ENCODE measurements at regions not wholly inside any gene's neighbourhood (a gene's known extent, or its start where the extent isn't known, plus 50 kb on each side); places are given as distances from the start of the nearest gene placed in this dataset.

DNA sequence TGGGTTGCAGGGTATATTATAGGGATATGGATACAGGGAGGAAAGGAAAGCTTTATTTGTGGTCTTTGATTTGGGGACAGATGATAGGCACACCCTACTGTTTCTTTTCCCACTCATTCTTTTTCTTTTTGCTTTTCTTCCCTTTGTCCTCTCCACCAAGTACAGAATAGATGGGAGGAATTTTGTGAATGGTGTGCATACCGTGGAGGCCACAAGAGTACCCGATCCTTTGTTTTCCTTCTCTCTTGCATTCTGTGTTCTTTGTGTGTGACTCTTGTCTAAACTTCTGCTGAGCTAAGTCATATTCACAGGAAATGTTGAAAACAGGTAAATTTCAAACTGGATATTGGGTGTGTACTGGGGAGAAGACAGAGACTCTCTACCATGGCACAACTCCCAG lies 321.4 kb upstream of the SLC8A1 start:
- no peak for DNase-seq (ENCODE audit: low spot score)
- Histone ChIP-seq H3K9ac (ENCODE audit: low read depth in 1 of 2, low read length in 2 of 2) (no peak overlapping the region), H3K4me1 (ENCODE audit: control insufficient read depth in 4 of 4, insufficient read depth in 4 of 4, low read length in 3 of 4) (no peaks in the 10 kb centered on the region), H3K4me3 (ENCODE audit: low read depth in 1 of 3, low read length in 3 of 3) (no peak overlapping the region), H3K27me3 (ENCODE audit: control insufficient read depth in 4 of 4, insufficient read depth in 4 of 4, low read length in 3 of 4) (no peaks in the 10 kb centered on the region), H3K9me3 (ENCODE audit: control insufficient read depth in 4 of 4, low read length in 3 of 4) (no peaks in the 10 kb centered on the region), H3K36me3 (ENCODE audit: control insufficient read depth in 4 of 4, insufficient read depth in 3 of 4, low read depth in 1 of 4, low read length in 3 of 4) (no peaks in the 10 kb centered on the region), H3K27ac (ENCODE audit: low read depth in 1 of 2, low read length in 2 of 2) (no peak overlapping the region)
- WGBS: 68% methylated on average over 2 of the region's 2 CpGs
- TF ChIP-seq, protein P1, sequence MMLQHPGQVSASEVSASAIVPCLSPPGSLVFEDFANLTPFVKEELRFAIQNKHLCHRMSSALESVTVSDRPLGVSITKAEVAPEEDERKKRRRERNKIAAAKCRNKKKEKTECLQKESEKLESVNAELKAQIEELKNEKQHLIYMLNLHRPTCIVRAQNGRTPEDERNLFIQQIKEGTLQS (IDR thresholded peaks at IDR 0.05): no peak
- no peak for TF ChIP-seq ZBTB33 (IDR thresholded peaks at IDR 0.05)
- no peak for TF ChIP-seq NR2F2 (IDR thresholded peaks at IDR 0.05)
- TF ChIP-seq CTCF (IDR thresholded peaks at IDR 0.05; ENCODE audit: low read depth, low read length, missing input control): no peak
- no peak for TF ChIP-seq RXRA (IDR thresholded peaks at IDR 0.05)
- no peak for TF ChIP-seq YY1 (IDR thresholded peaks at IDR 0.05)
- TF ChIP-seq GABPA (IDR thresholded peaks at IDR 0.05 in 1 of 2, conservative IDR thresholded peaks at IDR 0.05 in 1 of 2): no peak
- TF ChIP-seq TAF1 (conservative IDR thresholded peaks at IDR 0.05): no peak
- TF ChIP-seq HNF4A (conservative IDR thresholded peaks at IDR 0.05): no peak
- TF ChIP-seq HNF4G (IDR thresholded peaks at IDR 0.05): no peak
- TF ChIP-seq FOXA2 (IDR thresholded peaks at IDR 0.05): no peak
- no peak for TF ChIP-seq RAD21 (IDR thresholded peaks at IDR 0.05)
- TF ChIP-seq SP1 (IDR thresholded peaks at IDR 0.05): no peak
- TF ChIP-seq, protein P2, sequence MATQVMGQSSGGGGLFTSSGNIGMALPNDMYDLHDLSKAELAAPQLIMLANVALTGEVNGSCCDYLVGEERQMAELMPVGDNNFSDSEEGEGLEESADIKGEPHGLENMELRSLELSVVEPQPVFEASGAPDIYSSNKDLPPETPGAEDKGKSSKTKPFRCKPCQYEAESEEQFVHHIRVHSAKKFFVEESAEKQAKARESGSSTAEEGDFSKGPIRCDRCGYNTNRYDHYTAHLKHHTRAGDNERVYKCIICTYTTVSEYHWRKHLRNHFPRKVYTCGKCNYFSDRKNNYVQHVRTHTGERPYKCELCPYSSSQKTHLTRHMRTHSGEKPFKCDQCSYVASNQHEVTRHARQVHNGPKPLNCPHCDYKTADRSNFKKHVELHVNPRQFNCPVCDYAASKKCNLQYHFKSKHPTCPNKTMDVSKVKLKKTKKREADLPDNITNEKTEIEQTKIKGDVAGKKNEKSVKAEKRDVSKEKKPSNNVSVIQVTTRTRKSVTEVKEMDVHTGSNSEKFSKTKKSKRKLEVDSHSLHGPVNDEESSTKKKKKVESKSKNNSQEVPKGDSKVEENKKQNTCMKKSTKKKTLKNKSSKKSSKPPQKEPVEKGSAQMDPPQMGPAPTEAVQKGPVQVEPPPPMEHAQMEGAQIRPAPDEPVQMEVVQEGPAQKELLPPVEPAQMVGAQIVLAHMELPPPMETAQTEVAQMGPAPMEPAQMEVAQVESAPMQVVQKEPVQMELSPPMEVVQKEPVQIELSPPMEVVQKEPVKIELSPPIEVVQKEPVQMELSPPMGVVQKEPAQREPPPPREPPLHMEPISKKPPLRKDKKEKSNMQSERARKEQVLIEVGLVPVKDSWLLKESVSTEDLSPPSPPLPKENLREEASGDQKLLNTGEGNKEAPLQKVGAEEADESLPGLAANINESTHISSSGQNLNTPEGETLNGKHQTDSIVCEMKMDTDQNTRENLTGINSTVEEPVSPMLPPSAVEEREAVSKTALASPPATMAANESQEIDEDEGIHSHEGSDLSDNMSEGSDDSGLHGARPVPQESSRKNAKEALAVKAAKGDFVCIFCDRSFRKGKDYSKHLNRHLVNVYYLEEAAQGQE (IDR thresholded peaks at IDR 0.05): no peak
- no peak for TF ChIP-seq EGR1 (IDR thresholded peaks at IDR 0.05; ENCODE audit: low read depth in 2 of 2)
- no peak for TF ChIP-seq JUND (IDR thresholded peaks at IDR 0.05)

DNA sequence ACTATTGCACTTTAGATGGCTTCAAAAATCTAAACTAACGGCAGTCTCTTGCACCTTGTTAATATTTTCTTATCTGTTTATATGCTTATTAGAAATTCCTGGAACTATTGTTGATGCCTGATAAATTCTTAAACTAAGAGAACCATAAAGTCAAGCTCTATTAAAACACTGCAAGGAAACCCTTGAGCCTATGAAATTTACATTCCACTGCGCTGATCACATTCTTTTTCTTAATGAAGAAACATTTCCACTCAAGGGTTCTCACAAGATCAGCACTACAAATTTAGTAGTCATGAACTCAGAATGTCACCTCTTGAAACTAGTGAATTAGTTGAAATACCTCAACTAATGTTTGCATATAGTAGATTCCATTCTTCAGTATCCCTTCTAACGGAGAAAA lies 331.8 kb upstream of the SLC8A1 start:
- Histone ChIP-seq H3K9ac (ENCODE audit: low read depth in 1 of 2, low read length in 2 of 2) (no peak overlapping the region), H3K4me3 (ENCODE audit: low read depth in 1 of 3, low read length in 3 of 3) (no peak overlapping the region), H3K27me3 (ENCODE audit: control insufficient read depth in 4 of 4, insufficient read depth in 4 of 4, low read length in 3 of 4) (peaks cover 0 to 3% (median 0%) of the 10 kb centered on the region in 4 donors), H3K27ac (ENCODE audit: low read depth in 1 of 2, low read length in 2 of 2) (no peak overlapping the region), H3K36me3 (ENCODE audit: control insufficient read depth in 4 of 4, insufficient read depth in 3 of 4, low read depth in 1 of 4, low read length in 3 of 4) (no peaks in the 10 kb centered on the region), H3K9me3 (ENCODE audit: control insufficient read depth in 4 of 4, low read length in 3 of 4) (no peaks in the 10 kb centered on the region), H3K4me1 (ENCODE audit: control insufficient read depth in 4 of 4, insufficient read depth in 4 of 4, low read length in 3 of 4) (no peaks in the 10 kb centered on the region)
- 75% methylated on average over 3 of the region's 3 CpGs for WGBS
- no peak for DNase-seq (ENCODE audit: low spot score)
- TF ChIP-seq HNF4G (IDR thresholded peaks at IDR 0.05): no peak
- TF ChIP-seq, protein P2 (IDR thresholded peaks at IDR 0.05): no peak
- TF ChIP-seq RAD21 (IDR thresholded peaks at IDR 0.05): no peak
- TF ChIP-seq HNF4A (conservative IDR thresholded peaks at IDR 0.05): no peak
- no peak for TF ChIP-seq RXRA (IDR thresholded peaks at IDR 0.05)
- no peak for TF ChIP-seq ZBTB33 (IDR thresholded peaks at IDR 0.05)
- TF ChIP-seq FOXA1 (IDR thresholded peaks at IDR 0.05): no peak
- TF ChIP-seq FOXA2 (IDR thresholded peaks at IDR 0.05): no peak
- no peak for TF ChIP-seq SP1 (IDR thresholded peaks at IDR 0.05)
- TF ChIP-seq, protein P1 (IDR thresholded peaks at IDR 0.05): no peak
- no peak for TF ChIP-seq TAF1 (conservative IDR thresholded peaks at IDR 0.05)
- TF ChIP-seq EGR1 (IDR thresholded peaks at IDR 0.05; ENCODE audit: low read depth in 2 of 2): no peak
- no peak for TF ChIP-seq JUND (IDR thresholded peaks at IDR 0.05)
- TF ChIP-seq NR2F2 (IDR thresholded peaks at IDR 0.05): no peak
- no peak for TF ChIP-seq MAX (IDR thresholded peaks at IDR 0.05)
